Liver (tissue), 3 donors: ENCODE measurements at regions not wholly inside any gene's neighbourhood (a gene's known extent, or its start where the extent isn't known, plus 50 kb on each side); places are given as distances from the start of the nearest gene placed in this dataset.

Source experiments
- GABPA ChIP-seq, 2 donors: IDR thresholded peaks in 1 of 2; conservative IDR thresholded peaks in 1 of 2; 2 replicates each; pipeline ENCODE4 v1.6.1; 2016; ENCODE audit warnings: antibody characterized with exemption in 2 of 2, mild to moderate bottlenecking in 1 of 2, moderate library complexity in 1 of 2
- JUND ChIP-seq, 2 donors: IDR thresholded peaks; 2 replicates each; pipeline ENCODE4 v1.6.1; 2016; ENCODE audit warnings: antibody characterized with exemption in 2 of 2
- SP1 ChIP-seq: IDR thresholded peaks from 2 replicates; pipeline ENCODE4 v1.6.1; 2018; ENCODE audit warnings: antibody characterized with exemption, mild to moderate bottlenecking
- TAF1 ChIP-seq: conservative IDR thresholded peaks from 2 replicates; pipeline ENCODE4 v1.6.1; 2016; ENCODE audit warnings: antibody characterized with exemption, mild to moderate bottlenecking
- YY1 ChIP-seq: IDR thresholded peaks from 2 replicates; pipeline ENCODE4 v1.6.1; 2016; ENCODE audit warnings: antibody characterized with exemption, mild to moderate bottlenecking
- TF ChIP-seq, protein P1 (sequence below): fragments of 150-350 bp; IDR thresholded peaks from 2 replicates; pipeline ENCODE4 v1.5.1; 2017; ENCODE audit warnings: improper control_type of control experiment, low read depth, low read length; ENCODE audit not compliant: missing input control
- TF ChIP-seq, protein P2 (sequence below): IDR thresholded peaks from 2 replicates; pipeline ENCODE4 v1.6.1; 2016; ENCODE audit warnings: antibody characterized with exemption, mild to moderate bottlenecking
- TF ChIP-seq, protein P3 (sequence below): IDR thresholded peaks from 2 replicates; pipeline ENCODE4 v1.6.1; 2016; ENCODE audit warnings: antibody characterized with exemption
- TF ChIP-seq, protein P4 (sequence below): IDR thresholded peaks from 2 replicates; pipeline ENCODE4 v1.6.1; 2016; ENCODE audit warnings: antibody characterized with exemption
- donor health status: healthy.
- donor health status: healthy.

GRCh38 chr2:136246086-136246669 lies 128.2 kb upstream of the CXCR4 start:
- TF ChIP-seq, protein P1, sequence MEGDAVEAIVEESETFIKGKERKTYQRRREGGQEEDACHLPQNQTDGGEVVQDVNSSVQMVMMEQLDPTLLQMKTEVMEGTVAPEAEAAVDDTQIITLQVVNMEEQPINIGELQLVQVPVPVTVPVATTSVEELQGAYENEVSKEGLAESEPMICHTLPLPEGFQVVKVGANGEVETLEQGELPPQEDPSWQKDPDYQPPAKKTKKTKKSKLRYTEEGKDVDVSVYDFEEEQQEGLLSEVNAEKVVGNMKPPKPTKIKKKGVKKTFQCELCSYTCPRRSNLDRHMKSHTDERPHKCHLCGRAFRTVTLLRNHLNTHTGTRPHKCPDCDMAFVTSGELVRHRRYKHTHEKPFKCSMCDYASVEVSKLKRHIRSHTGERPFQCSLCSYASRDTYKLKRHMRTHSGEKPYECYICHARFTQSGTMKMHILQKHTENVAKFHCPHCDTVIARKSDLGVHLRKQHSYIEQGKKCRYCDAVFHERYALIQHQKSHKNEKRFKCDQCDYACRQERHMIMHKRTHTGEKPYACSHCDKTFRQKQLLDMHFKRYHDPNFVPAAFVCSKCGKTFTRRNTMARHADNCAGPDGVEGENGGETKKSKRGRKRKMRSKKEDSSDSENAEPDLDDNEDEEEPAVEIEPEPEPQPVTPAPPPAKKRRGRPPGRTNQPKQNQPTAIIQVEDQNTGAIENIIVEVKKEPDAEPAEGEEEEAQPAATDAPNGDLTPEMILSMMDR, result no peak
- TF ChIP-seq, protein P2, sequence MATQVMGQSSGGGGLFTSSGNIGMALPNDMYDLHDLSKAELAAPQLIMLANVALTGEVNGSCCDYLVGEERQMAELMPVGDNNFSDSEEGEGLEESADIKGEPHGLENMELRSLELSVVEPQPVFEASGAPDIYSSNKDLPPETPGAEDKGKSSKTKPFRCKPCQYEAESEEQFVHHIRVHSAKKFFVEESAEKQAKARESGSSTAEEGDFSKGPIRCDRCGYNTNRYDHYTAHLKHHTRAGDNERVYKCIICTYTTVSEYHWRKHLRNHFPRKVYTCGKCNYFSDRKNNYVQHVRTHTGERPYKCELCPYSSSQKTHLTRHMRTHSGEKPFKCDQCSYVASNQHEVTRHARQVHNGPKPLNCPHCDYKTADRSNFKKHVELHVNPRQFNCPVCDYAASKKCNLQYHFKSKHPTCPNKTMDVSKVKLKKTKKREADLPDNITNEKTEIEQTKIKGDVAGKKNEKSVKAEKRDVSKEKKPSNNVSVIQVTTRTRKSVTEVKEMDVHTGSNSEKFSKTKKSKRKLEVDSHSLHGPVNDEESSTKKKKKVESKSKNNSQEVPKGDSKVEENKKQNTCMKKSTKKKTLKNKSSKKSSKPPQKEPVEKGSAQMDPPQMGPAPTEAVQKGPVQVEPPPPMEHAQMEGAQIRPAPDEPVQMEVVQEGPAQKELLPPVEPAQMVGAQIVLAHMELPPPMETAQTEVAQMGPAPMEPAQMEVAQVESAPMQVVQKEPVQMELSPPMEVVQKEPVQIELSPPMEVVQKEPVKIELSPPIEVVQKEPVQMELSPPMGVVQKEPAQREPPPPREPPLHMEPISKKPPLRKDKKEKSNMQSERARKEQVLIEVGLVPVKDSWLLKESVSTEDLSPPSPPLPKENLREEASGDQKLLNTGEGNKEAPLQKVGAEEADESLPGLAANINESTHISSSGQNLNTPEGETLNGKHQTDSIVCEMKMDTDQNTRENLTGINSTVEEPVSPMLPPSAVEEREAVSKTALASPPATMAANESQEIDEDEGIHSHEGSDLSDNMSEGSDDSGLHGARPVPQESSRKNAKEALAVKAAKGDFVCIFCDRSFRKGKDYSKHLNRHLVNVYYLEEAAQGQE, result no peak
- TF ChIP-seq JUND (IDR thresholded peaks at IDR 0.05), result no peak
- TF ChIP-seq, protein P3, sequence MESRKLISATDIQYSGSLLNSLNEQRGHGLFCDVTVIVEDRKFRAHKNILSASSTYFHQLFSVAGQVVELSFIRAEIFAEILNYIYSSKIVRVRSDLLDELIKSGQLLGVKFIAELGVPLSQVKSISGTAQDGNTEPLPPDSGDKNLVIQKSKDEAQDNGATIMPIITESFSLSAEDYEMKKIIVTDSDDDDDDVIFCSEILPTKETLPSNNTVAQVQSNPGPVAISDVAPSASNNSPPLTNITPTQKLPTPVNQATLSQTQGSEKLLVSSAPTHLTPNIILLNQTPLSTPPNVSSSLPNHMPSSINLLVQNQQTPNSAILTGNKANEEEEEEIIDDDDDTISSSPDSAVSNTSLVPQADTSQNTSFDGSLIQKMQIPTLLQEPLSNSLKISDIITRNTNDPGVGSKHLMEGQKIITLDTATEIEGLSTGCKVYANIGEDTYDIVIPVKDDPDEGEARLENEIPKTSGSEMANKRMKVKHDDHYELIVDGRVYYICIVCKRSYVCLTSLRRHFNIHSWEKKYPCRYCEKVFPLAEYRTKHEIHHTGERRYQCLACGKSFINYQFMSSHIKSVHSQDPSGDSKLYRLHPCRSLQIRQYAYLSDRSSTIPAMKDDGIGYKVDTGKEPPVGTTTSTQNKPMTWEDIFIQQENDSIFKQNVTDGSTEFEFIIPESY, result no peak
- no peak for TF ChIP-seq YY1
- no peak for TF ChIP-seq GABPA (IDR thresholded peaks at IDR 0.05 in 1 of 2, conservative IDR thresholded peaks at IDR 0.05 in 1 of 2)
- no peak for TF ChIP-seq SP1
- TF ChIP-seq, protein P4, sequence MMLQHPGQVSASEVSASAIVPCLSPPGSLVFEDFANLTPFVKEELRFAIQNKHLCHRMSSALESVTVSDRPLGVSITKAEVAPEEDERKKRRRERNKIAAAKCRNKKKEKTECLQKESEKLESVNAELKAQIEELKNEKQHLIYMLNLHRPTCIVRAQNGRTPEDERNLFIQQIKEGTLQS, result no peak
- no peak for TF ChIP-seq TAF1
